T-helper 2 cell treated with Interferon-gamma antibody and Interleukin-4, amounts not matched to agents 100 ng/mL and 5 ng/mL, for 36 hours (primary cell): ENCODE measurements at regions not wholly inside any gene's neighbourhood (a gene's known extent, or its start where the extent isn't known, plus 50 kb on each side); places are given as distances from the start of the nearest gene placed in this dataset.
"Not testable (repeated sequence)": the region's sequence is repeated elsewhere in the genome, so short reads cannot be mapped to it uniquely, and the experiment has no call there.

Experiments used
- intact Hi-C: fragments of 100-400 bp; cut with micrococcal nuclease; formaldehyde crosslinking; loops from one replicate; pipeline ENCODE4 v1.15.1; 2023

GRCh38 chr1:172833954-172834353, 175.1 kb downstream of the FASLG start:
- intact Hi-C loops, result no loop called here

DNA sequence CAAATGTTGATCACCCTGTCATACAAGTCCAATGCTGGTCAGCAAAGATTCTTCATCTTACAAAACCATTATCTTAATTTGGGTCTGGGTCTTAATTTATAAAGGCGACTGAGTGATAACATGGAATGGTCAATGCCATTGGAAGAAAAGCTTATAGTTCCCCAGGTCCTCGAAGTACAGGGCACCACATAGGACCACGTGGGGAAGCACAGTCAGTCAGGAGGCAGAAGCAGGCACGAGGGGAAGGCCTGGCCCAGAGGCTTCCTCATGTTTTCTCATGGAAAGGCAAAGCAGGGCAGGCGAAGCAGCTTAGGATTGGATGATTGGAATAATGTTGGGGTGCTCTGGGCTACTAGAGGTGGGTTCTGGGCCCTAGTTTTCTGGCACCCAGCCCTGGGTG, 175.7 kb downstream of the FASLG start:
- intact Hi-C loops, result loop anchor here (5.0 kb wide), 1 partner anchor 87 kb away; no protein-coding TSS in a partner anchor

DNA sequence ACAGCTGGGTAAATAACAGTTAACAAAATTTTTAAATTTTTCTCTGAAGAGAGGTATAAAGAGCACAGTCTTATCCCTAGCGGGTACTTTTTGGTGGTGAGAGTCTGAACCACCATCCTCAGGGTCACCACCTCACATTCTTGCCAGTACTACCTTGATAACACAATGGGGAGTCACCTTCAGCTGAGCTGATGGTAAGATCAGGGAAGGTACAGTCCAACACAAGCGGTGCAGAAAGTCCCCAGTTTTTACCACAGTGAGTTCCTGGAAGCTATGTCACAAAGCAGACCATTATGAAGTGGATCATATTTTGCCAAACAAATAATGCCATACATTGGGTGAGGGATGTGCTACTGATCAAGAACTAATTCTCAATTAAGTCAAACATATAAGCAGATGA, 176.9 kb downstream of the FASLG start:
- intact Hi-C loops, result loop anchor here (5.0 kb wide), 1 partner anchor 89 kb away; no protein-coding TSS in a partner anchor

DNA sequence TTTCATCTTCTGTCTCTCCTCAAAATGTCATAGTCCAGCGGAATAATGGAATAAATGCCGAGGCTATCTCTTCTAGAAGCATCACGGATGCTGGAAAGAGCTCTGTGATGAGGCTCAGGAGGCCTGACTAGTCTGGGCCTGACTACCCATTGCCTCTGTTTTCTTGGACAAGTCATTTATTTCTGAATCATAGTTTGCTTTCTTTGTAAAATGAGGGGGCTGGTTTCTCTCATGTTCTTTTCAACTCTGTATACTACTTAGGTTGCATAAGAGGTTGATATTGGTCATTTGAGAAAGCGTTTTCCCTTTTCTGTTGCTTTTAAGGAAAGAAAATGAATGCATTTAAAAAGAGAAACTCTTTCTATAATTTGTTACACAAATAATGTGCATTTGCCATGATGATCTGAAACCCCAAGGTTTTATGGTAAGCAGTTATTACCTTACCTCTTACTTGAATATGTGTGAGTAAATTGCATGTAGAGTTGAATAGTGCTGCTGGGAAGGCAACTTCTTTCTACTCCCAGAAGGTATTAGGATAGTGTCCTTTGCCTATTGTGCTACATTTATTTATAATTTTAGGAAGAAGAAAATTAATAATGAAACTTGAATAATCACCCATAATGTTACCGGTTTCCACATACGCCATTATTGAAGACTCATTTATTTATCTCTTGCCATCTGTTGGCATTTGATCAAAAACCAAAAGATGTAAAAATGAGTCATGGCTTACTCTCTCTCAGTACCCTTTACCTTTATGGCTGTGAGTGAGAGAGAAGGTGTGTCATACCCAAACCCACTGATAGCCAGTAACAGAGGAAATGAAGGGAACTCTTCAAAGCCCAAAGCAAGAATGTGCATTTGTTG, 179.1 kb downstream of the FASLG start:
- intact Hi-C loops, result loop anchor here (1.0 to 5.0 kb wide), 2 partner anchors 57 to 91 kb away; no protein-coding TSS in a partner anchor

GRCh38 chr1:172838680-172839313, 179.9 kb downstream of the FASLG start:
- intact Hi-C loops, result loop anchor here (1.0 to 5.0 kb wide), 2 partner anchors 57 to 91 kb away; no protein-coding TSS in a partner anchor

DNA sequence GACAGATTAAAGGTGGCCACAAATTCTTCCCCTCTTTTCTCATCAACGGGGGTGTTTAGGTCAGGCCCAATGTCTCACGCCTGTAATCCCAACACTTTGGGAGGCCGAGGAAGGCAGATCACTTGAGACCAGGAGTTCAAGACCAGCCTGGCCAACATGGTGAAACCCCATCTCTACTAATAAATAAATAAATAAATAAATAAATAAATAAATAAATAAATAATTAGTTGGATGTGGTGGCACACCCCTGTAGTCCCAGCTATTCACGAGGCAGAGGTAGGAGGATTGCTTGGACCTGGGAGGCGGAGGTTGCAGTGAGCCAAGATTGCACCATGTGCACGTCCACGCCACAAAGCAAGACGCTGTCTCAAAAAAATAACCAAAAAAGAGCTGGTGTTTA, 180.7 kb downstream of the FASLG start:
- intact Hi-C loops, result loop anchor here (5.0 kb wide), 1 partner anchor 92 kb away; no protein-coding TSS in a partner anchor

DNA sequence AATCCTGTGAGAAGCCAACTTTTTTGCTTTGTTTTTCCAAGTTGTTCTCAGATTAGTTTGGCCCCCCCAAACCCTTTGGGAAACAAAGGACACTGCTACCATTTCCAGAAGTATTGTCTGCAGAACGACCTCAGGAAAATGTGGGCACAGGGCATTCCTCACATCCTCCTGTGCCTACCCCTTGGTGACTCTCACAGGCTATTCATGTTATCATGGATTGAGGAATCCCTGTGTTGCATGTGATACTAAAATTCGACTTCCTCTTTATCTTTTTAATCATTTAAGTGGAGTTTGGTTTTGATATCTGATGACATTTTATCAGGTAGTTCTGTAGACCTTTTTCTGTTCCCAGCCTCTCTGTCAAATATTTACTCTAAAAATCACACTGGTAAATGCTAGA, 184.5 kb downstream of the FASLG start:
- intact Hi-C loops, result no loop called here

- intact Hi-C loops, result no loop called here
Measured at GRCh38 chr1:172845371-172845770, 186.5 kb downstream of the FASLG start.

DNA sequence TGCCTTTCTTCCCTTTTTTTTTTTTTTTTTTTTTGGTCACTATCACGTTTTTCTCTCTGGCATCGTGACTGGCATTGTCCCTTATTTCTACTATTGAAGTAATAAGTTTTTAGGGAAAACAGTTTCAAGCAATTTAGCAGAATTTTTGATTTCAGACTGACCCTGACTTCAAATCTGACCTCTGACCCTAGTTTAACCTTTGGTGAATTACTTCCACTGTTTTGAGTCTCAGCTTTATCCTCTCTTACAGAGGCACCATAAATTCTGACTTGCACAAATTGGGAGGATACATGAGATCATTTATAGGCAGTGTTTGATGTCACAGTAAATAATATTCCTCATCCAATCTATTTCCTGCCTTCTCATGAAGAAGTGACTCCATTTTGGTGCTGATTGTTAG, 187.0 kb downstream of the FASLG start:
- intact Hi-C loops, result no loop called here

GRCh38 chr1:172847814-172848213, 188.9 kb downstream of the FASLG start:
- intact Hi-C loops, result not testable (repeated sequence)

DNA sequence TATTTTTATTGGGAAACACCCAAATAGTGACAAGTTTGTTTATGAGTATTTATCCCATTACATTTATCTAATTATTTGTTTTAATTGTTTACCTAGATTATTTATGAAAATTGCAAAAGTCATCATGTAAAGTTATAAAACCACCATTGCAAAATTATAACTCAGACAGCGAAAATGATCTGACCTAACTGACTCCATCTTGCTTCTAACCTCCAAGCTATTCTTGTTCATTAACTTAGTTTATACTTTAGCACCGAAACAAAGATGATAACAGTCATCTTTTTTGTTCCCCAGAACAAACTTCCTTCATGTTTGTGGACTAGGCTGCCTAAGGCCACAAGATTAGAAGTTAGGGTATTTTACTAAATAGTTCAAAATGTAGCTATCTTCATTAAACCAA, 190.8 kb downstream of the FASLG start:
- intact Hi-C loops, result no loop called here

- intact Hi-C loops, result no loop called here
Measured at GRCh38 chr1:172851077-172851476, 192.2 kb downstream of the FASLG start.

- intact Hi-C loops, result no loop called here
Measured at GRCh38 chr1:172851856-172852255, 193.0 kb downstream of the FASLG start.

- intact Hi-C loops, result not testable (repeated sequence)
Measured at GRCh38 chr1:172855983-172856382, 194.8 kb downstream of the TNFSF18 start.

GRCh38 chr1:172863031-172863430, 187.7 kb downstream of the TNFSF18 start:
- intact Hi-C loops, result no loop called here

DNA sequence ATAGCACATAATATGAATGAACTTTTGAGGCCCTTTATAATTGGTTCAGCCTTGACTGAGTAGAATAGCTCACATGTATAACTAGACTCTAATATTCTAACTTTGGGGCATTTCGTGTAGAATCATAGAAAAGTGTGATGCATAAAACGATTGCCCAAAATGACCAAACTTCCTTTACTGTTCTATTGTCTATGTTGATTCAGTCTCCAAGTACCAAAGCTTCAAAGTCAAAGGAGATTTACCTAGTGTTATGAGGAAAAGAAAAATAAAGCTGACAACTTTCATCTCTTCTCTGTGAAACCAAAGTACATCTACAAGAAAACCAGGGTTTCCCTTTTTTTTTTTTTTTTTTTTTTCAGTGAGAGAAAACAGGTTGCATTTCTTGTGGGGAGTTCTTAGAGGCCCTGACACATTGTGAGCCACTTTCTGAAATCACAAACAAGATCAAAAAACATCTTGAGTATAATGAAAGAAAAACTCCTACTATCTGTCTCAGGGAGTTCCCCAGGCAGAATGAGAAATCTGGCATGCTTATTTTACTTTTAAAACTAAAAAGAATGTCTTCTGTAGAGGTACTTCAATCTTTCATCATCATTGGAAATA, 183.4 kb downstream of the TNFSF18 start:
- intact Hi-C loops, result no loop called here

DNA sequence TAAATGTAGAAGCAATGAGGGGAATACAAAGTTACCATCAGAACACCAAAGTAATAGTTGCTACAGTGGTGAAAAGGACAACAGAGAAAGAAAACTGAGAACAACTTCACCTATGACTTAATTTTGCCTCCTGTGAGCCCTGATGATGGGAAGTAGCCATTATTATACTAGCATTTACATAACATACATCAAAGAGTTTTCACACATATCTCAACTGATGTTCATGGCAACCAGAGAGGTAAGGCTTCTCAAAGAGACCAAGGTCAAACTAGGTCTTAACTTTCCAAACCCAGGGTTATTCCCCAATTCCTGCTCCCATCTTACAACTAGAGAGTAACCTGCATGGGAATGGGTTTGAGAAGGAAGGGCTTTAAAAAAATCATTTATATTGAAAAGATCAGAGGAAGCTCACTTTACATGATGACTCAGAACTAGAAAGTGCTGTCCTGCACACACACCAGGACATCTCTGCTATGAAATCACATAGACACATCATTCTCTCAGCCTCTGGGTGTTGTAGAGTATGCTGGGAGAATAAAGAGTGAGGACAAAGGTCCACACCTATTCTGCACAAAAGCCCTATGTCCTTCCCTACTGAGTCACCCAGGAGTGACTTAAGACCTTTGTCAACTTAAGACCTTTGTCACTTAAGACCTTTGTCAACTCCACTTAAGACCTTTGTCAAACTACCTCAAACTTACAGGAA, 179.7 kb downstream of the TNFSF18 start:
- intact Hi-C loops, result no loop called here

DNA sequence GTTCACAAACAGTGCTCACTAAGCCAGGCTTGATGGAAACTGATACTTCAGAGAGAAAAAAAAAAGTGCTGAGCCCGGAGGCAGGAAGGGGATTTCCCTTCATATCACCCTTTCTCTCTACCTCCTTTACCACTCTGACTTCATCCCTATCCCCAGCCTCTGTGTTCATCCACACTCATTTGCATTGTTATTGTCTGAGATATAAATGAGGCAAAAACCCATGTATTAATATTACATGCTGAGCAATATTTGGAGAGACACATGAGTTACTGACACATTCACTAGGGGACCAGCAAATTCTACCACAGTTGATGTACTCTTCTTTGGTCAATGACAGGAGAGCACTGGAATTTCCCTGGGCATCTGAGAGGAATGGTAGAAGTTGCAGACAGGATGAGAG, 175.8 kb downstream of the TNFSF18 start:
- intact Hi-C loops, result loop anchor here (2.0 kb wide), 1 partner anchor 20 kb away; no protein-coding TSS in a partner anchor

- intact Hi-C loops, result loop anchor here (2.0 kb wide), 1 partner anchor 19 kb away; no protein-coding TSS in a partner anchor
Measured at GRCh38 chr1:172875892-172876291, 174.8 kb downstream of the TNFSF18 start.

DNA sequence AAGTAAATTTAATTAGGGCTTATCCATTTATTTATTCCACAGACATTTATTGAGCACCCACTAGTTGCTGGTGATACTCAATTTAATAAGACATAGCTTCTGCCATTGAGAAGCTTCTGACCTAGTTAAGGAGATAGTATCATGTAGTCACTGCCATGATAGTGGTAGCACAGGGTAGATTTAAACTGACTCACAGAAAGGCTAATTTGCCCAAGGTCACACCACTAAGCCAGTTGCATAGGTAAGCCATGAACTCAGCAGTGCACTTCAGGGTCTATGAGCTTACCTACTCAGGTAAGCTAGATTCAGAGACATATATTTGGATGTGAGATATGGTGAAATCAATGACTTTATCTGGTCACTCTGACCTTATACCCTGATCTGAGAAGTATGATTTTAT, 168.4 kb downstream of the TNFSF18 start:
- intact Hi-C loops, result no loop called here

DNA sequence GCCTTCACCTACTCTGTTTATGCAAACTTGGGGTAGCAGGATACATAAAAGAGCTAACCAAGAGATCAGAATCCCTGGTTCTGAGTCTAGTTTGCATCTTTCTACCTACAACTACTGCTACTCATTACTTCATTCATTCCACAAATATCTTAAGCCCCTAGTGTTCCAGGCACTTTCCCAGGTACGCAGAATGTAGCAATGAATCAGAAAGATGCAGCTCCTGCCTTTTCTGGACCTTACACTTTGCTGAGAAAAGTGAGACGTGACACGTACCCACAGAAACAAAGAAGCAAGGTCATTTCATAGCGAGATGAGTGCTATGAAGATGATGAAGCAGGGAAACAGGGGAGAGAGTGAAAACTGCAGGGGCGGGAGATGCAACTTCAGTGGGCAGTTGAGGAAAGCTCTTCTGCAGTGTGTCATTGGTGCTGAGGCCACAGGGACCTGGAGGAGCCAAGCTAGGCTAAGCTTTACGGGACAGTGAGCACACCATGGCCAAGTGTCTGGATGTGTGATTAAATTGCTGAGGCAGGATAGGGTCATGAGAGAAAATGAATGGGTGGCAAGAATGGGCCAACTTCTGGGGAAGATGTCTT, 167.9 kb downstream of the TNFSF18 start:
- intact Hi-C loops, result no loop called here
